GM13977 (cell line): ENCODE measurements at regions not wholly inside any gene's neighbourhood (a gene's known extent, or its start where the extent isn't known, plus 50 kb on each side); places are given as distances from the start of the nearest gene placed in this dataset.

ENCODE experiments used
- DNase-seq: peaks from one replicate; pipeline ENCODE4 v3.0.0; 2012; ENCODE audit warnings: low spot score
- in situ Hi-C: fragments of 300-500 bp; cut with MboI; formaldehyde crosslinking; loops from one replicate; pipeline ENCODE4 v1.12.0; 2022; ENCODE audit warnings: low sequenced_read_pairs, low pct_unique_long_range_greater_than_20kb, mixed read lengths, inconsistent platforms; ENCODE audit not compliant: unreplicated experiment
- TF ChIP-seq, protein P1 (sequence below): IDR thresholded peaks from 2 replicates; pipeline ENCODE4 v1.5.1; 2012; ENCODE audit warnings: mild to moderate bottlenecking, control low read depth; ENCODE audit not compliant: insufficient read depth; ENCODE audit errors: extremely low read depth, missing control alignments

GRCh38 chr3:88225326-88226008, 75.7 kb downstream of the C3orf38 start:
- in situ Hi-C loops: no loop called here
- no peak for DNase-seq
- TF ChIP-seq, protein P1, sequence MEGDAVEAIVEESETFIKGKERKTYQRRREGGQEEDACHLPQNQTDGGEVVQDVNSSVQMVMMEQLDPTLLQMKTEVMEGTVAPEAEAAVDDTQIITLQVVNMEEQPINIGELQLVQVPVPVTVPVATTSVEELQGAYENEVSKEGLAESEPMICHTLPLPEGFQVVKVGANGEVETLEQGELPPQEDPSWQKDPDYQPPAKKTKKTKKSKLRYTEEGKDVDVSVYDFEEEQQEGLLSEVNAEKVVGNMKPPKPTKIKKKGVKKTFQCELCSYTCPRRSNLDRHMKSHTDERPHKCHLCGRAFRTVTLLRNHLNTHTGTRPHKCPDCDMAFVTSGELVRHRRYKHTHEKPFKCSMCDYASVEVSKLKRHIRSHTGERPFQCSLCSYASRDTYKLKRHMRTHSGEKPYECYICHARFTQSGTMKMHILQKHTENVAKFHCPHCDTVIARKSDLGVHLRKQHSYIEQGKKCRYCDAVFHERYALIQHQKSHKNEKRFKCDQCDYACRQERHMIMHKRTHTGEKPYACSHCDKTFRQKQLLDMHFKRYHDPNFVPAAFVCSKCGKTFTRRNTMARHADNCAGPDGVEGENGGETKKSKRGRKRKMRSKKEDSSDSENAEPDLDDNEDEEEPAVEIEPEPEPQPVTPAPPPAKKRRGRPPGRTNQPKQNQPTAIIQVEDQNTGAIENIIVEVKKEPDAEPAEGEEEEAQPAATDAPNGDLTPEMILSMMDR: no peak

GRCh38 chr3:88226910-88227309, 77.2 kb downstream of the C3orf38 start:
- no peak for DNase-seq
- TF ChIP-seq, protein P1: no peak
- in situ Hi-C loops: no loop called here

DNA sequence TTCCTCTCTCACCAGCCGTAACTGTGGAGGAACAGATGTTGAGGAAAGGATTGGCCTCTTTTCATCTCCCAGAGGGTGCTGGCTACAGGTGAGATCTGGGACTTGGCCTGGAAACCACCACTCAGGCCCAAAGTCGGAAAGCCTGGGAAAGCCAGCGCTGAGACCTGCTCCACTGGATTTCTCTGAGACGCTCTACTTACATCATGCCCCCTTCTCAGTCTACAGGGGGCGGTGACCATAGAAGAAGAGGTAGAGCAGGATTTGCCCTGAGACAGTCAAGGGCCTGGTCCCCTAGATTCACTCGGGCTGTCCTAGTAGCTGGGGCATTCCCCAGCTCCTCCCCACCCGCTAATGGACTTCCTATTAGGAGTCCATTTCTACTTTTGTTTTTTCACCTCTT, 80.9 kb downstream of the C3orf38 start:
- TF ChIP-seq, protein P1: no peak
- in situ Hi-C loops: no loop called here
- DNase-seq: no peak

DNA sequence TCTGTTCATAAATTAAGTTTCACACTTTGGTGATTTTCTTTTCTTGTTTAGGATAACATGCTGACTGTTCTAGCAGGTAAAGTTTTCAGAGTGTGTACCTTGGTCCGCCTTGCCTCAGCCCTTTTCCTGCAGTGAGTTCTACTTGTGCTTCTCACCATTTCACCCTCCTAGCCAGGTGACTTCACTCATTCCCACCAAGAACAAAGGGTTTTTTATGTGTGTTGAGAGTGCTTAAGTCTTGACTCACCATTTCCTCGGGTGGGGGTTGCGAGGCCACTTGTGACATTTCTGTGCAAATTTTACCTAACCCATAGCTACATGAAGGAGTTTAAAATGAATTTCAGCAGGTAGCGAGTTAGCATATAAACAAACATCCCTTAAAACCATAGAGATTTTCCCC, 81.4 kb downstream of the C3orf38 start:
- DNase-seq: no peak
- TF ChIP-seq, protein P1: no peak
- in situ Hi-C loops: no loop called here

DNA sequence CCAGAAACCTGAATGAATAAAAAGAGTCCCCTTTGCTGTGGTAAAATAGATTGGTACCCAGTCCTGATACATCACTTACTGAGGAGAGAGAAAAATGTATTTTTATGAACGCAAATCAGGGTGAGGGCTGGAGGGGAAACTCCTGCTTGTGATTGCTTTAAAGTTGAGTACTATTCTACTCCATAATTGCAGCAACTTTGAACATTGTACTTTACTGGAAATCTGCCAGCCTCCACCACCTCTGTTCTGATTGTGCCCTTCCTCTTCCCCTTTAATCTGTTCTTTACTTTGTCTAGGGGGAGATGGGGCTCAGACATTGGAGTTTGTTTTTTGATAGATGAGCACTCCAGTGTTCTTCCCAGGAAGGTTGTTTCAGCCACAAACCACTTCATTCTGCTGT, 81.9 kb downstream of the C3orf38 start:
- DNase-seq: no peak
- in situ Hi-C loops: no loop called here
- TF ChIP-seq, protein P1: no peak

DNA sequence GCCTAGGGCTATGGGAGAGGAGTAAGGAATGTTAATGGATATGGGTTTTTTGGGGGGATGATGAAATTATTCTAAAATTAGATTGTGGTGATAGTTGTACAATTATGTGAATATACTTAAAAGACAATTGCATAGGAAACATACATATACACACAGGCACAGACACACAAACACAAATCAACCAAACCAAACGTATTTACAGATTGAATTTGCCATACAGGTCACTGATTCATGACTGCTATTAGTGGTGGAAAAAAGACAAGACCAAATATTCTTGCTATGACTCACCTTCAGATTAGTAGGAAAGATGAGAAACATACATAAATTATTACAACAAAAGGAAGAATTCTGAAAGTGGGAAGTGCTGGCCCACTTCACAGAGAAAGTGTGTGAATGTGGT, 85.3 kb downstream of the C3orf38 start:
- TF ChIP-seq, protein P1: no peak
- in situ Hi-C loops: no loop called here

GRCh38 chr3:88239870-88240269, 90.1 kb downstream of the C3orf38 start:
- TF ChIP-seq, protein P1: no peak
- DNase-seq: no peak
- in situ Hi-C loops: no loop called here

More for the DNA sequence above, 85.3 kb downstream of the C3orf38 start:
- DNase-seq: no peak
